DLD1 (cell line): ENCODE measurements at regions not wholly inside any gene's neighbourhood (a gene's known extent, or its start where the extent isn't known, plus 50 kb on each side); places are given as distances from the start of the nearest gene placed in this dataset.

Experiments used
- in situ Hi-C: cut with HindIII; loops from 2 replicates; pipeline ENCODE4 v1.10.0; 2017; ENCODE audit warnings: low sequenced_read_pairs

GRCh38 chr3:72475258-72476138 is 372.7 kb downstream of the SHQ1 start:
- in situ Hi-C loops, result no loop called here

GRCh38 chr3:72474775-72475174 is 373.5 kb downstream of the SHQ1 start:
- in situ Hi-C loops, result no loop called here

DNA sequence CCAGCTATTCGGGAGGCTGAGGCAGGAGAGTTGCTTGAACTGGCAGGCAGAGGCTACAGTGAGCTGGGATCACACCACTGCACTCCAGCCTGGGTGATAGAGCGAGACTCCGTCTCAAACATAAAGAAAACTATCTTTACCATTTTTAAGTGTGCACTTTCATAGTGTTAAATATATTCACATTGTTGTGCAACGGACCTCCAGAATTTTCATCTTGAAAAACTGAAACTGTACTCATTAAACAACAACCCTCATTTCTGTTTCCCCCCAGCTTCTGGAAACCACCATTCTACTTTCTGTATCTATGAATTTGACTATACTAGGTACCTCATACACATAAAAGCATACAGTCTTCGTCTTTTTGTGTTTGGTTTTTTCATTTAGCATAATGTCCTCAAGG is 375.1 kb downstream of the SHQ1 start:
- in situ Hi-C loops, result no loop called here

- in situ Hi-C loops, result no loop called here
Measured at GRCh38 chr3:72470904-72471417, 377.3 kb downstream of the SHQ1 start.

DNA sequence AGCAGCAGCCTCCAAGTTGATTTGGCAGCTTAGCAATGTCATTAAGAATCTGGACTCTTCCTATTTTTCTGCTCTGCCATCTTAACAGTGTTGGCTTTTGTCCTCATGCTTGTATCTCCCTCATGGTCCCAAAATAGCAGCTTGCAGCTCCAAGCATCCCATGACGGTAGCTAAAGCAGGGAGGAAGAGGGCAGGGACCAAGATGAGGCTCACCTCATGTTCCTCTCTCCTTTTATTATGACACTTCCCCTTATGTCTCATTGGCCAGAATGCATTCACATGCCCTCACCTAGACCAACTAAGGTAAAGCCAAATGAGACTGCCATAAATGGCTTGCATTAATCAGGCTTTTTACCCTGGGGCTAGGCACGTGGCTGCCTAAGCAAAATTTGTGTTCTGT is 382.4 kb downstream of the SHQ1 start:
- in situ Hi-C loops, result no loop called here

DNA sequence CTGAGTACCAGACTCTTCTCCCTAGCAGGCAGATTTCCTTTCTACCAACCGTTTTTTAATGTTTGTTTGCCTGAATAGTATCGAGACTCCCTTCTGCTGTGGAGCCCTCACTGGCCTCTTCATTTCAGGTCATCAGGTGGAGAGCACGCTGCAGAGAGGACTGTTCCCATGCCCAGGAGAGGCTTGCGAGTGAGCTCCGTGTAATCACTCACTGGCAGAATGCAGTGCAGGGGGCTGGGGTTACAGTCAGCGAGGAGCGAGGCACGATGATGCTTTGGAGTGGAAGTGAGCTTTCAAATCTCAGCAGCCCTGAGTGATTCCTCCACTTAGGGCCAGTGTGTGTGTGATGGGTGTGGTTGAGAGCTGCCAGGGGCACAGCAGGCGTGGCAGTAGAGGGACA is 385.2 kb downstream of the SHQ1 start:
- in situ Hi-C loops, result no loop called here

GRCh38 chr3:72462595-72463011 is 385.6 kb downstream of the SHQ1 start:
- in situ Hi-C loops, result no loop called here

- in situ Hi-C loops, result no loop called here
Measured at GRCh38 chr3:72461787-72462186, 386.5 kb downstream of the SHQ1 start.

- in situ Hi-C loops, result no loop called here
Measured at GRCh38 chr3:72460205-72461174, 387.8 kb downstream of the SHQ1 start.

DNA sequence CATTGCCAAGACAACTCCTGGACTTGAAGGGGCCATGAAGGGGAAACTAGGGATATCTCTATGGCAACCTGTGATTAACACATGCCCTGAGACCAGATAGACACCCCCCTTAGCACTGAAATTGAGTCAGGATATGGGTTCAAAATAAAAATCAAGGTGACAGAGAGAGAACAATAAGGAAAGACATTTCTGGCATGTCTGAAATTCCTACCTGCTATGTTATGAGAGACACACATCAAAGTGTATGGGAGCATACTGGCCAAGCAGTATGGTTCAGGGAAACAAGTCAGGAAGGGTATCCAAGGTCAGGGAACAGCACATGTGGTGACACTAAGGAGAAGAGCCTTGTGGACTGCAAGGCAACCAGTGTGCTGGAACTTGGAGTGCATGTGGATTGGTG is 388.7 kb downstream of the SHQ1 start:
- in situ Hi-C loops, result no loop called here

GRCh38 chr3:72458375-72458774 is 389.9 kb downstream of the SHQ1 start:
- in situ Hi-C loops, result no loop called here

DNA sequence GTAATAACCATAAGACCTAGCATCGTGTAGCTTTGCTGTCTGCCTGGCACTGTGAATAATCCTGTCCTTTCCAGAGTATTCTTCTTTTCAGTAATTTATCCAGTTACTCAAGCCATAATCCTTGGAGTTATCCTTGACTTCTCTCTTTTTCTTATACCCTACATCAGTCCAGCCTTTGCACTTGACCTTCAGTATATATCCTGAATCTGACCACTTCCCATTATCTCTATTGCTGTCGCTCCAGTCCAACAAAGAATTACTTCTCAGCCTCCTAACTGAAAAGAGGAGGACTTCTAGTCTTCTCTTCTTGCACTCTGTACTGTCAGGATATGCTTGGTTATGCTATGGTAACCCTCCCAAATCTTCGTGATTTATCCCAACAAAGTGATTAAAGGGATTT is 393.8 kb downstream of the SHQ1 start:
- in situ Hi-C loops, result no loop called here

DNA sequence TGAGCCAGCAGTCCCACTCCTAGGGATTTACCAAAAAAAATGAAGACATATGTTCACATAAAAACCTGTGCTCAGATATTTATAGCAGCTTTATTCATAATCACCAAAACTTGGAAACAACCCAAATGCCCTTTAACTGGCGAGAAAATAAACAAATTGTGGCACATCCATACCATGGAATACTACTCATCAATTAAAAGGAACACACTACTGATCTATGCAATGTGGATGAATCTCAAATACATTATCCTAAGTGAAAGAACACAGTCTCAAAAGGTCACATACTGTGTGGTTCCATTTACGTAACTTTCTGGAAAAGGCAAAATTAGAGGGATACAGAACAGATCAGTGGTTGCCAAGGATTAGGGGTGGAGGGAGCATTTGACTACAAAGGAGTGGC is 394.5 kb downstream of the SHQ1 start:
- in situ Hi-C loops, result no loop called here

DNA sequence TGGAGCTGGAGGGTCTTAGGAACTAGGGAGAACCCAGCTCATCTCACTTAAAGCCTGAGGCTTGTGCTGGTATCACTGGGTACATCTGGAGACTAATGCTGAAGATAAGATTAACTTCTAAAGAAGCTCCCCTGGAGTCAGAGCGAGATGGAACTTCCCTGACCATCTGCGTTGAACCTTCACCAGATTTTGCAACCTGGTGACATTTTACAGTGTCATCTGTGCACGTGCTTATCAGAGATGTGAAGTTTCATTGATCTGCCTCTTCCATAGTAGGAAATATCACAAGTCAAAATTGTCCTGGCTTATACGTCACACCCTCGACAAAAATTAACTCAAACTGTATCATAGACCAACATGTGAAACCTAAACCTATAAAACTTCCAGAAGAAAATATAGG is 395.5 kb downstream of the SHQ1 start:
- in situ Hi-C loops, result no loop called here

DNA sequence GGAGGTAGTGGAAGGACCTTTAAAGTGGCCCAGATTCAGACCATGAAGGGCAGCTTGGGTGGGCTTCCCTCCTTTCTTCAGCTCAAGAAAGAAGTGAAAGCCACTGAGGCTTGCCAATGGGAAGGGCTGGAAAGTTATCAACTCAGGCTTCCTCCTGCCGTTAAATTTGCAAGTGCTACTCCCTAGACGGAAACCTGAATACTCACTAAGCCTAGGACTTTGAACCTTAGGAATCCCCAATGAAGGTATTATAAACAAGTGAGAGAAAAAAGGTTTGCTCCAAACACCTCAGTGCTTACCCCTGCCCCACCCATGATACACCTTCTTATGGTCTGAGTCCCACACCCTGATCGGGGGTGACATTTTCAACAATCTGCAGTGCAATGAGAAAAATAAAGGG is 396.4 kb downstream of the SHQ1 start:
- in situ Hi-C loops, result no loop called here

- in situ Hi-C loops, result no loop called here
Measured at GRCh38 chr3:72449551-72449950, 398.7 kb downstream of the SHQ1 start.

DNA sequence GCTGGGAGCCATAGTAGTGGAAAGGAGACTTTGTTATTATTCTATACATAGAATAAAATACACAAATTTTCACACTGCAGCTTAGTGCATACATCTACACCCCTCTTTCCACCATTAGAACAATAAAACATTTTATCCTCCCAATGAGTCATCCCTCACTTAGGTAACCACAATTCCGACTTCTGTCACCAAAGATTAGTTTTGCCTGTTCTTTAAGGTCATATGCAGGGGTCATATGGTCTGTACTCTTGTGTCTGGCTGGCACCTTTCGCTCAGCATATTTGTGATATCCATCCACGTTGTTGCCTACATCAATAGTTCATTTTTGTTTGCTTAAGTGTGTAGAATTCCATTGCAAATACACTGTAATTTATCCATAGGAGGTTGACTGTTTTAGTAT is 399.4 kb downstream of the SHQ1 start:
- in situ Hi-C loops, result no loop called here

DNA sequence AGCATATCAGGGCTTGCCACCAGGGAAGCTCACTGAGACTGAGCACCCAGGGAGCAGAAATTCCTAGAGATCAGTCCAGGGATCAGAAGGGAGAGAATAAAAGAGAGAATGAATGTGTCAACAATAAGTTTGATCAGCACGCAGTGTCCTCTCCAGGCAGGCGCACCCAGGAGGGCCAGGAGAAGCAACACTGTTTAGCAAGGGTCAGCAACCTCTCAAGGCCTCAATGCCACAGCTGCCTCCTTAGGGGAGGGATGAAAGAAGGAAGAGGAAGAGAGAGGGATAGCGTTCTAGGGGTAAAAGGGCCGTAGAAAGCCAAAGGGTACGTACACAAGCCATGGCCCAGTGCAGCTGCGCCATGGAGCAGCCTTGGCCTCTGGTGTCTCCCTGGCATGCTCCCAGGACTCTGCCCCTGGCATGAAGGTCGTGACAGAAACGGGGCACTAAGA is 399.8 kb downstream of the SHQ1 start:
- in situ Hi-C loops, result no loop called here

DNA sequence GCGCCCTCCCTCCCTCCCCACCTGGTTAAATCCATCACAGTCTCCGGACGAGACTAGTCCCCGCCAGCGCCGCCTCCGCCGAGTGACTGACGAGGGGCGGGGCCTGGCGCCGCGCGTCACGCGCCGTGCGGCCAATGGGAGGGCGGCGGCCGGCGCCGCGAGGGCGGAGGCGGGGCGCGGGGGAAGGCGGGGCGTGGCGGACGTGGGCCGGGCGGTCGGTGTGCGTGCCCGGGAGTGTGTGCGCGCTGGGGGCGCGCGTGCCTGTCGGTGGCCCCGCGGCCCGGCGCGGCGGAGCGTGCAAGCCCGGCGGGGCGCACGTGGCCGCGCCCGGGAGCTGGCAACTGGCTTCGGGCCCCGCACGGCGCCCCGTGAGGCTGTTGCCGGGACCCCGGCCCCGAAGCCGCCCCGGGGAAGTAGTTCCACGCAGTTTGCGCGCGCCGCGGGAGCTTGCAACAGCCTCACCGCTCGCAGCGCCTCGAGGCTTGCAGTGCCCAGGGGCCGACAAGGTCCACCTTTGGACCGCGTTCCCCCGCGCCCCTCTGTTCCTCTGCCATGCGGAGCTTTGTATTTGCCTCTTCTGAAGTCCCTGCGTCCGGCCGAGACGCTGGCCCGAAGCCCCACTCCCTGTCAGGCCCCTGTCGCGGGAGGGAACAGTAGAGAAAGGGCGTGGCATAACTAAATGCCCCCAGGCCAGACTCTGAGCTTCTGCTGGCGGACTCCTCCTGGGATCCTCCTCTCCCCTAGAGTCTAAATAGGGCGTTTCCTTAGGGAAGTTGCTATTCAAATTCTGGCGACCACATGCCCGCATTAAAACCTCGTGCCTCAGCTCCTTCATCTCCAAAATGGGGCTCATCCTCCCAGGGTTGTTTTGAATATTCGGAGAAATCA is 400.9 kb downstream of the SHQ1 start:
- in situ Hi-C loops, result no loop called here

- in situ Hi-C loops, result no loop called here
Measured at GRCh38 chr3:72446218-72447058, 401.8 kb downstream of the SHQ1 start, which contains the start of gene RYBP. Gene RYBP (minus strand): TSS chr3:72446621.
